ENCODE measurements at regions not wholly inside any gene's neighbourhood (a gene's known extent, or its start where the extent isn't known, plus 50 kb on each side); places are given as distances from the start of the nearest gene placed in this dataset.

GRCh38 chr5:168182269-168182668, 109.2 kb upstream of the WWC1 start:
- TF ChIP-seq CTCF (IDR thresholded peaks at IDR 0.05; ENCODE audit: low read depth, low read length, missing input control) = no peak
- no peak for TF ChIP-seq NR2F2 (IDR thresholded peaks at IDR 0.05)
- TF ChIP-seq RAD21 (IDR thresholded peaks at IDR 0.05) = no peak
- TF ChIP-seq SP1 (IDR thresholded peaks at IDR 0.05) = no peak
- no peak for TF ChIP-seq JUND (IDR thresholded peaks at IDR 0.05)
- TF ChIP-seq TAF1 (conservative IDR thresholded peaks at IDR 0.05) = no peak
- no peak for TF ChIP-seq MAX (IDR thresholded peaks at IDR 0.05)
- TF ChIP-seq ZBTB33 (IDR thresholded peaks at IDR 0.05) = no peak
- no peak for TF ChIP-seq REST (IDR thresholded peaks at IDR 0.05)
- no peak for TF ChIP-seq FOXA1 (IDR thresholded peaks at IDR 0.05)

Measured in liver (tissue), 3 donors.